ENCODE measurements at regions not wholly inside any gene's neighbourhood (a gene's known extent, or its start where the extent isn't known, plus 50 kb on each side); places are given as distances from the start of the nearest gene placed in this dataset.
A peak's percentile ranks its signal among the peaks of the same experiment; 100 is the strongest.

GRCh38 chr10:131015271-131015670, 296.2 kb downstream of the TCERG1L start:
- no peak for DNase-seq

GRCh38 chr10:131016556-131016955, 295.0 kb downstream of the TCERG1L start:
- DNase-seq: no peak

GRCh38 chr10:131017566-131018285, 293.8 kb downstream of the TCERG1L start:
- DNase-seq: no peak

GRCh38 chr10:131018886-131019500, 292.5 kb downstream of the TCERG1L start:
- DNase-seq: no peak

GRCh38 chr10:131019696-131020095, 291.8 kb downstream of the TCERG1L start:
- DNase-seq: no peak

GRCh38 chr10:131020775-131021174, 290.7 kb downstream of the TCERG1L start:
- DNase-seq: no peak

- no peak for DNase-seq
Measured at GRCh38 chr10:131021246-131021895, 290.1 kb downstream of the TCERG1L start.

GRCh38 chr10:131021969-131022368, 289.6 kb downstream of the TCERG1L start:
- no peak for DNase-seq

GRCh38 chr10:131022369-131022768, 289.2 kb downstream of the TCERG1L start:
- no peak for DNase-seq

- no peak for DNase-seq
Measured at GRCh38 chr10:131022981-131023380, 288.5 kb downstream of the TCERG1L start.

GRCh38 chr10:131024259-131025131, 287.0 kb downstream of the TCERG1L start:
- no peak for DNase-seq

GRCh38 chr10:131025333-131025732, 286.2 kb downstream of the TCERG1L start:
- no peak for DNase-seq

- no peak for DNase-seq
Measured at GRCh38 chr10:131027256-131027655, 284.3 kb downstream of the TCERG1L start.

GRCh38 chr10:131031346-131031745, 280.2 kb downstream of the TCERG1L start:
- DNase-seq: no peak

- DNase-seq: no peak
Measured at GRCh38 chr10:131032329-131033165, 279.0 kb downstream of the TCERG1L start.

- no peak for DNase-seq
Measured at GRCh38 chr10:131033166-131034085, 278.1 kb downstream of the TCERG1L start.

GRCh38 chr10:131034451-131034850, 277.1 kb downstream of the TCERG1L start:
- DNase-seq: no peak

- DNase-seq: no peak
Measured at GRCh38 chr10:131035779-131036178, 275.7 kb downstream of the TCERG1L start.

GRCh38 chr10:131038056-131038455, 273.5 kb downstream of the TCERG1L start:
- DNase-seq: no peak

- no peak for DNase-seq
Measured at GRCh38 chr10:131041031-131041430, 270.5 kb downstream of the TCERG1L start.

GRCh38 chr10:131041441-131041840, 270.1 kb downstream of the TCERG1L start:
- peak; percentile 82 for DNase-seq

All from NCI-H1105 treated with DMSO at 0.1 percent for 48 hours (cell line).